NT2/D1 (cell line): ENCODE measurements at regions not wholly inside any gene's neighbourhood (a gene's known extent, or its start where the extent isn't known, plus 50 kb on each side); places are given as distances from the start of the nearest gene placed in this dataset.

ENCODE experiments used
- SUZ12 ChIP-seq: IDR thresholded peaks from 2 replicates; pipeline ENCODE4 v1.6.1; 2011; ENCODE audit not compliant: insufficient read length, insufficient read depth; ENCODE audit errors: extremely low read depth
- YY1 ChIP-seq: IDR thresholded peaks from 2 replicates; pipeline ENCODE4 v1.6.1; 2011; ENCODE audit not compliant: insufficient read length, insufficient read depth
- ZNF274 ChIP-seq: IDR thresholded peaks from 2 replicates; pipeline ENCODE4 v1.6.1; 2011; ENCODE audit warnings: mild to moderate bottlenecking, low read depth, low read length

DNA sequence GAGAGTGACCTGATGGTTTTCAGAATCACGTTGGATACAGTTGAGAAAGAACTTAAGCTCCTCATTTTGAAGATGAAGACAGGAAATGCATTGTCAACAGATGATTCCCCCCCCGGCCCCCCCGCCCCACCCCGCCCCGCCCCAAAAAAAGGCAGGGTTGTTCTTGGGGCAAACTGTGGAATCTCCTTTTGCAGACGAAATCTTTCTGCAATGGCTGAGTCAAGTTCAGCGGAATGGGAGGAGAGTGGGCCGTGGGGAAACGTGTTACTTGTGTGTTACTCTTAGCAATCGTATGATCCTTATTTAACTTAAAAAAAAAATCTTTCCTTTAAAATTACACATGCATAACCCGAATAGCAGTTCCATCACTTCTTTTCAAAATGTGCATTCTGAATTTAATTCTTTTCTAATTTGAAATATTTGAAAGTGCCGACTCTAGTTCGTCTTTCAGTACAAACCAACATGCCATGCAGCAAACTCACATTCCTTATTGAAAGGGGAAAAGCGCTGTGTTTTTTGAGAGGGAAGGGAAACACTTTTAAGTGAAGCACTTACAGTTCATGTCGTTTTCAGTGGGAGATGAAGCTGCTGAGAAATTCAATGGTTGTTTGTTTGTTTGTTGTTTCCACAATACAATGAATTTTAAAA lies 348.5 kb upstream of the ARGLU1 start:
- TF ChIP-seq YY1 (no peak), ZNF274 (no peak), SUZ12 (no peak)
